Breast epithelium (tissue), 4 donors: ENCODE measurements at regions not wholly inside any gene's neighbourhood (a gene's known extent, or its start where the extent isn't known, plus 50 kb on each side); places are given as distances from the start of the nearest gene placed in this dataset.

Experiments used
- DNase-seq, 2 donors: peaks; one replicate each; pipeline ENCODE4 v3.0.0-alpha.2; 2019; ENCODE audit warnings: low spot score in 2 of 2
- H3K27ac ChIP-seq, 2 donors: fragments of 200-600 bp; sonication (generic) in 1 of 2; one replicate each; pipeline ENCODE4 v1.5.1; 2016 to 2019; ENCODE audit warnings: mild to moderate bottlenecking in 1 of 2
- H3K27me3 ChIP-seq, 2 donors: fragments of 200-600 bp; sonication (generic) in 1 of 2; one replicate each; pipeline versions ENCODE4 v1.5.1 to v1.6.0; 2017 to 2019; ENCODE audit warnings: control low read depth in 1 of 2, mild to moderate bottlenecking in 1 of 2
- H3K36me3 ChIP-seq: fragments of 200-600 bp; one replicate; pipeline ENCODE4 v1.5.1; 2019
- H3K4me1 ChIP-seq, 2 donors: fragments of 200-600 bp; sonication (generic); one replicate each; pipeline ENCODE4 v1.5.1; 2016 to 2019; ENCODE audit warnings: control low read depth in 1 of 2
- H3K4me3 ChIP-seq, 3 donors: fragments of 200-600 bp; sonication (generic); 1 replicate in 2 of 3; 2 replicates in 1 of 3; pipeline ENCODE4 v1.5.1; 2016 to 2019; ENCODE audit warnings: mild to moderate bottlenecking in 3 of 3, moderate library complexity in 2 of 3
- H3K9me3 ChIP-seq, 2 donors: fragments of 200-600 bp; sonication (generic) in 1 of 2; one replicate each; pipeline ENCODE4 v1.5.1; 2016 to 2019; ENCODE audit warnings: control low read depth in 1 of 2
- POLR2A ChIP-seq: fragments of 450-650 bp; IDR thresholded peaks from one replicate; pipeline ENCODE4 v1.6.1; 2016; ENCODE audit warnings: antibody characterized with exemption, mild to moderate bottlenecking, moderate library complexity
- POLR2AphosphoS5 ChIP-seq, 3 donors: sonication (generic); formaldehyde crosslinking; IDR thresholded peaks; one replicate each; pipeline ENCODE4 v1.6.1; 2017; ENCODE audit warnings: antibody characterized with exemption in 3 of 3
- intact Hi-C: fragments of 100-400 bp; cut with DNase I; formaldehyde crosslinking; loops from one replicate; pipeline ENCODE4 v1.15.1; 2023; ENCODE audit warnings: low total_unique reads
- TF ChIP-seq, protein P1 (sequence below), 3 donors: fragments of 450-650 bp; IDR thresholded peaks; one replicate each; pipeline ENCODE4 v1.5.1; 2016 to 2017; ENCODE audit warnings: antibody characterized with exemption in 3 of 3, mild to moderate bottlenecking in 3 of 3, moderate library complexity in 3 of 3

- intact Hi-C loops: no loop called here
- no peak for TF ChIP-seq POLR2AphosphoS5 (IDR thresholded peaks at IDR 0.05)
- no peak for TF ChIP-seq POLR2A
- TF ChIP-seq, protein P1, sequence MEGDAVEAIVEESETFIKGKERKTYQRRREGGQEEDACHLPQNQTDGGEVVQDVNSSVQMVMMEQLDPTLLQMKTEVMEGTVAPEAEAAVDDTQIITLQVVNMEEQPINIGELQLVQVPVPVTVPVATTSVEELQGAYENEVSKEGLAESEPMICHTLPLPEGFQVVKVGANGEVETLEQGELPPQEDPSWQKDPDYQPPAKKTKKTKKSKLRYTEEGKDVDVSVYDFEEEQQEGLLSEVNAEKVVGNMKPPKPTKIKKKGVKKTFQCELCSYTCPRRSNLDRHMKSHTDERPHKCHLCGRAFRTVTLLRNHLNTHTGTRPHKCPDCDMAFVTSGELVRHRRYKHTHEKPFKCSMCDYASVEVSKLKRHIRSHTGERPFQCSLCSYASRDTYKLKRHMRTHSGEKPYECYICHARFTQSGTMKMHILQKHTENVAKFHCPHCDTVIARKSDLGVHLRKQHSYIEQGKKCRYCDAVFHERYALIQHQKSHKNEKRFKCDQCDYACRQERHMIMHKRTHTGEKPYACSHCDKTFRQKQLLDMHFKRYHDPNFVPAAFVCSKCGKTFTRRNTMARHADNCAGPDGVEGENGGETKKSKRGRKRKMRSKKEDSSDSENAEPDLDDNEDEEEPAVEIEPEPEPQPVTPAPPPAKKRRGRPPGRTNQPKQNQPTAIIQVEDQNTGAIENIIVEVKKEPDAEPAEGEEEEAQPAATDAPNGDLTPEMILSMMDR (IDR thresholded peaks at IDR 0.05): no peak
- H3K4me3 ChIP-seq: no peak overlapping the region
- DNase-seq: no peak
- no peaks in the 10 kb centered on the region for H3K27me3 ChIP-seq
- H3K9me3 ChIP-seq: no peaks in the 10 kb centered on the region
- H3K36me3 ChIP-seq: no peaks in the 10 kb centered on the region
- H3K4me1 ChIP-seq: no peaks in the 10 kb centered on the region
- H3K27ac ChIP-seq: no peak overlapping the region
Measured at GRCh38 chr14:76320486-76320885, 55.5 kb upstream of the ESRRB start.

DNA sequence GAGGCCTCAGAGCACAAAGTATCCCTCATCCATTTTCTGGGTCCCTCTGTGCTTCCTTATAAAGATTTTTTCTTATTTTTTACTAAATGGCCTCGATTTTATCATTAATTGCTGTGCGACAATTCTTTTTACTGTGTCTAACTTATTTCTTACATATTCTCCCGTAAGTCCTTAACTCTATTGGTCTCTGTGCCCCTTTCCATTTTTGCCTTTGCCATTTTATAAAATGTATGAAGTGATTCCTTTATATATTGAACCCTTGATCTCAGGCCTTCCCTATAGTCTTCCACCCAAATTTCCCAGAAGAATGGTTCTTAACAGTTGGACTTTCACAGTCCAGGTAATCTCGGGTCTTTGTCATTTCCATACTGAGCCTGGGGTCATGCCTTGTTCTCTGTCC lies 55.0 kb upstream of the ESRRB start:
- Histone ChIP-seq H3K36me3 (no peaks in the 10 kb centered on the region), H3K27me3 (no peaks in the 10 kb centered on the region), H3K4me1 (no peaks in the 10 kb centered on the region), H3K9me3 (no peaks in the 10 kb centered on the region), H3K4me3 (no peak overlapping the region), H3K27ac (no peak overlapping the region)
- intact Hi-C loops: no loop called here
- TF ChIP-seq POLR2AphosphoS5 (IDR thresholded peaks at IDR 0.05): no peak
- no peak for TF ChIP-seq POLR2A
- TF ChIP-seq, protein P1 (IDR thresholded peaks at IDR 0.05): no peak
- DNase-seq: no peak

GRCh38 chr14:76322594-76323220 lies 53.2 kb upstream of the ESRRB start:
- Histone ChIP-seq H3K36me3 (no peaks in the 10 kb centered on the region), H3K27me3 (no peaks in the 10 kb centered on the region), H3K9me3 (no peaks in the 10 kb centered on the region), H3K4me1 (no peaks in the 10 kb centered on the region), H3K27ac (no peak overlapping the region), H3K4me3 (no peak overlapping the region)
- TF ChIP-seq POLR2AphosphoS5 (IDR thresholded peaks at IDR 0.05): no peak
- TF ChIP-seq, protein P1 (IDR thresholded peaks at IDR 0.05): no peak
- DNase-seq: no peak
- intact Hi-C loops: no loop called here

DNA sequence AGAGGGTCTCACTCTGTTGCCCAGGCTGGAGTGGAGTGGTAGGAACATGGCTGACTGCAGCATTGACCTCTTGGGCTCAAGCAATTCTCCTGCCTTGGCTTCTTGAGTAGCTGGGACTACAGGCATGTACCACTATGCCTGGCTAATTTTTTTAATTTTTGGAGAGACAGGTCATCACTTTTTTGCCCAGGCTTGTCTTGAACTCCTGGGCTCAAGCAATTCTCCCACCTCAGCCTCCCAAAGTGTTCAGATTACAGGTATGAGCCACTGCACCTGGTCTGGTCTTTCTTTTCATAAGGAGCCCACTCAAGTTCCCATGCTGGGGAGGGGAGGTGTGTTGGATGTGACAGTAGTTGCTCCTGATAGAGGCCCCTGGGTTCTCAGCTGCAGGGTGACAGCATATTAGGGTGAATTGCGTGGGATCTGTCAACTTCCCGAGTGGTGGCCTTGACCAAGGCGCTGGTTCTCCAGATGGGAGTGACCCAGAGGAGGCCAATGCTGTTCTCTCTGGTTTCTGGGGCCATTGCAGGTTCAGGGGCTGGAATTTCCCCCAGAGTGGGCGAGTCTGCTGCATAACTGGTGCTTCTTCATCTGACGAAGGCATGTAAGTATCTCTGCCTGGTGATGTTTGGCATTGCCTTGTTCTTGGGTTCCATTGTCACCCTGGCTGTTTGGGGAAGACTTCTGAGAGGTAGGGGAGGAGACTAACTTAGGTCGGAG lies 52.4 kb upstream of the ESRRB start:
- intact Hi-C loops: no loop called here
- no peak overlapping the region for H3K4me3 ChIP-seq
- peaks cover 0 to under 1% of the 10 kb centered on the region in 2 donors for H3K27me3 ChIP-seq
- H3K9me3 ChIP-seq: no peaks in the 10 kb centered on the region
- TF ChIP-seq POLR2A: no peak
- TF ChIP-seq POLR2AphosphoS5 (IDR thresholded peaks at IDR 0.05): no peak
- TF ChIP-seq, protein P1 (IDR thresholded peaks at IDR 0.05): no peak
- no peak overlapping the region for H3K27ac ChIP-seq
- DNase-seq: no peak
- H3K36me3 ChIP-seq: no peaks in the 10 kb centered on the region
- no peaks in the 10 kb centered on the region for H3K4me1 ChIP-seq

DNA sequence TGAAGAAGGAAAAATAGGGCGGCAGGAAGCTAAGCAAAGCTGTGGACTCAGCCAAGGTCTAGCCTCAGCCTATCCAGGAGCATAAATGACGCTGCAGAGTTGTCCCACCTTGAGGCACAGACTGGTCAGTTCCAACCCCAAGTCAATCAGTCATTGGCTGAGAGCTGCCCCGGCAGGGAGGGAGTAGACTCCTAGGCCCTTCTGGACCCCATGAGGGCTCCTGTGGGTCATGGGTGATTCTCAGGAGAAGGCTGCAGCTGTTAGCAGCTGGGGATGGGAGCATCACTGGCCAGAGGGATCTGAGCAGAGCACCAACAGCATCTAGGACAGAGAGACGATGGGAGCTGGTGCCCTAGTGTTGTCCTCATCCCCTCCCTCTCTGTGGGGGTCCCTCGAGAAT lies 51.8 kb upstream of the ESRRB start:
- H3K4me1 ChIP-seq: no peaks in the 10 kb centered on the region
- TF ChIP-seq POLR2A (no peak), POLR2AphosphoS5 (IDR thresholded peaks at IDR 0.05) (no peak)
- TF ChIP-seq, protein P1 (IDR thresholded peaks at IDR 0.05): no peak
- H3K9me3 ChIP-seq: no peaks in the 10 kb centered on the region
- no peak for DNase-seq
- intact Hi-C loops: no loop called here
- no peak overlapping the region for H3K27ac ChIP-seq
- H3K27me3 ChIP-seq: peaks cover 0 to 7% of the 10 kb centered on the region in 2 donors
- no peaks in the 10 kb centered on the region for H3K36me3 ChIP-seq
- H3K4me3 ChIP-seq: no peak overlapping the region
